Thymus (tissue), 11 donors: ENCODE measurements at regions not wholly inside any gene's neighbourhood (a gene's known extent, or its start where the extent isn't known, plus 50 kb on each side); places are given as distances from the start of the nearest gene placed in this dataset.

Source experiments
- DNase-seq, 9 donors: peaks; one replicate each; pipeline ENCODE4 v3.0.0-alpha.2; 2013; ENCODE audit warnings: low spot score in 9 of 9, low read depth in 6 of 9, missing footprints in 1 of 9
- H3K27ac ChIP-seq, 2 donors: one replicate each; pipeline ENCODE4 v1.5.1; 2013; ENCODE audit warnings: control low read depth in 1 of 2, low read depth in 1 of 2, low read length in 1 of 2, mild to moderate bottlenecking in 1 of 2, moderate library complexity in 1 of 2
- H3K27me3 ChIP-seq, 2 donors: one replicate each; pipeline ENCODE4 v1.5.1; 2013; ENCODE audit warnings: low read length in 1 of 2; ENCODE audit not compliant: control insufficient read depth in 2 of 2, insufficient read depth in 1 of 2
- H3K36me3 ChIP-seq, 2 donors: one replicate each; pipeline ENCODE4 v1.5.1; 2013; ENCODE audit warnings: low read length in 1 of 2, mild to moderate bottlenecking in 1 of 2, moderate library complexity in 1 of 2; ENCODE audit not compliant: control insufficient read depth in 2 of 2, insufficient read depth in 2 of 2
- H3K4me1 ChIP-seq, 2 donors: one replicate each; pipeline ENCODE4 v1.5.1; 2013; ENCODE audit warnings: low read length in 2 of 2; ENCODE audit not compliant: control insufficient read depth in 2 of 2, insufficient read depth in 2 of 2
- H3K4me3 ChIP-seq, 2 donors: one replicate each; pipeline ENCODE4 v1.5.1; 2013; ENCODE audit warnings: low read length in 2 of 2, control low read depth in 1 of 2, mild to moderate bottlenecking in 1 of 2
- H3K9me3 ChIP-seq, 2 donors: one replicate each; pipeline ENCODE4 v1.5.1; 2013; ENCODE audit warnings: low read length in 1 of 2, mild to moderate bottlenecking in 1 of 2; ENCODE audit not compliant: control insufficient read depth in 2 of 2, insufficient read depth in 1 of 2
- WGBS: extraction: QIAGEN DNeasy Blood & Tissue Kit; methylation state at CpG from one replicate; pipeline ENCODE4 v1.1.7; 2013; 5-methylcytosine and 5-hydroxymethylcytosine counted together
- donor health status: healthy.

GRCh38 chr12:98410356-98410755, 105.0 kb upstream of the TMPO start:
- Histone ChIP-seq H3K27me3 (no peaks in the 10 kb centered on the region), H3K9me3 (peaks cover 0 to 7% of the 10 kb centered on the region in 2 donors), H3K4me3 (no peak overlapping the region), H3K4me1 (no peaks in the 10 kb centered on the region), H3K27ac (no peak overlapping the region), H3K36me3 (no peaks in the 10 kb centered on the region)
- no peak for DNase-seq

- H3K27ac ChIP-seq = no peak overlapping the region
- no peaks in the 10 kb centered on the region for H3K4me1 ChIP-seq
- no peaks in the 10 kb centered on the region for H3K36me3 ChIP-seq
- no peaks in the 10 kb centered on the region for H3K9me3 ChIP-seq
- no peak for DNase-seq
- 69% methylated on average over 4 of the region's 4 CpGs for WGBS
- H3K4me3 ChIP-seq = no peak overlapping the region
- no peaks in the 10 kb centered on the region for H3K27me3 ChIP-seq
Observed at GRCh38 chr12:98416845-98417244, 98.5 kb upstream of the TMPO start.

- no peaks in the 10 kb centered on the region for H3K36me3 ChIP-seq
- H3K4me3 ChIP-seq = no peak overlapping the region
- H3K27me3 ChIP-seq = no peaks in the 10 kb centered on the region
- no peak for DNase-seq
- 95% methylated on average over 2 of the region's 2 CpGs for WGBS
- no peaks in the 10 kb centered on the region for H3K4me1 ChIP-seq
- H3K9me3 ChIP-seq = no peaks in the 10 kb centered on the region
- no peak overlapping the region for H3K27ac ChIP-seq
Observed at GRCh38 chr12:98417266-98417665, 98.1 kb upstream of the TMPO start.

GRCh38 chr12:98418357-98419075, 96.9 kb upstream of the TMPO start:
- Histone ChIP-seq H3K4me1 (no peaks in the 10 kb centered on the region), H3K36me3 (no peaks in the 10 kb centered on the region), H3K9me3 (no peaks in the 10 kb centered on the region), H3K27me3 (no peaks in the 10 kb centered on the region), H3K4me3 (no peak overlapping the region), H3K27ac (peak overlapping the region in 1 of 2 donors; percentile 12)
- no peak for DNase-seq
- 69% methylated on average over 7 of the region's 7 CpGs for WGBS

DNA sequence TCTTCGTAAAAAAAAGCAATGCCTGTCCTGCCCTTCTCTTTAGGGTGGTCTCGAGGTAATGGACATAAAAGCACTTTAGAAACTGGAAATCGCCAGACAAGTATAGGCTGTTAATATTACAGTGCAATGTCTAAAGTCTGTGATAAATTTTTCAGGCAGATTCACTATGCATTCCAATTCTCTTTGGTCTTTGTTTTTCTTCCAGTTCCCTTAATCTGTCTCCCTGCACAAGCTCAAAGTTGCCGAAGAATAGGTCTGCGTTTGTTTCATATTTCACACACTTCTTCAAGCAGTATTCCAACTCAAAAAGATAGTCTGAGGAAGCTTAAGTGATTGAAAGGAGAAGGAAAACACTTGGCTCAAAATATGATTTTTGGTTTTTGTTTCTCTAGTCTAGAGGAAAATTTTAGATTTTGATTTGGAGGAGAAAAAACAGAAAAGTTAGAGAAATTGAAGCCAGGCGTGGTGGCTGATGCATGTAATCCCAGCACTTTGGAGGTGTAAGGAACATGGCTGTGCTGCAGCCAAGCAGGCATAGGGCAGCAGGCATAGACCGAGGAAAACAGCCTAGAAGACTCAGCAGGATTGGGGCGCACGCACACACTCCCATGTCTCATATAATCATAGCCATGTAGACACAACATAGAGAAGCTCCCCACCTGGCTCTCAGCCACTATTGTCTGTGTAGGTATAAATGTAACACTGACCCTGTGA, 96.2 kb upstream of the TMPO start:
- Histone ChIP-seq H3K36me3 (no peaks in the 10 kb centered on the region), H3K9me3 (no peaks in the 10 kb centered on the region), H3K4me3 (no peak overlapping the region), H3K4me1 (no peaks in the 10 kb centered on the region), H3K27me3 (no peaks in the 10 kb centered on the region), H3K27ac (no peak overlapping the region)
- no peak for DNase-seq
- 81% methylated on average over 9 of the region's 9 CpGs for WGBS

- Histone ChIP-seq H3K9me3 (no peaks in the 10 kb centered on the region), H3K4me1 (no peaks in the 10 kb centered on the region), H3K36me3 (no peaks in the 10 kb centered on the region), H3K4me3 (no peak overlapping the region), H3K27me3 (no peaks in the 10 kb centered on the region), H3K27ac (no peak overlapping the region)
- WGBS = 92% methylated on average over 16 of the region's 16 CpGs
- DNase-seq = no peak
Observed at GRCh38 chr12:98419795-98420404, 95.5 kb upstream of the TMPO start.

GRCh38 chr12:98420461-98420860, 94.9 kb upstream of the TMPO start:
- no peaks in the 10 kb centered on the region for H3K27me3 ChIP-seq
- no peak overlapping the region for H3K27ac ChIP-seq
- no peak for DNase-seq
- H3K4me1 ChIP-seq = no peaks in the 10 kb centered on the region
- WGBS = 90% methylated on average over 6 of the region's 6 CpGs
- no peaks in the 10 kb centered on the region for H3K9me3 ChIP-seq
- no peak overlapping the region for H3K4me3 ChIP-seq
- no peaks in the 10 kb centered on the region for H3K36me3 ChIP-seq

- H3K27ac ChIP-seq = no peak overlapping the region
- no peak for DNase-seq
- 98% methylated on average over 8 of the region's 8 CpGs for WGBS
Observed at GRCh38 chr12:98421316-98421715, 94.1 kb upstream of the TMPO start.

GRCh38 chr12:98422359-98422758, 93.0 kb upstream of the TMPO start:
- H3K4me1 ChIP-seq = no peaks in the 10 kb centered on the region
- no peaks in the 10 kb centered on the region for H3K9me3 ChIP-seq
- 98% methylated on average over 11 of the region's 11 CpGs for WGBS
- no peak for DNase-seq
- H3K27ac ChIP-seq = no peak overlapping the region
- no peaks in the 10 kb centered on the region for H3K27me3 ChIP-seq
- H3K4me3 ChIP-seq = no peak overlapping the region
- no peaks in the 10 kb centered on the region for H3K36me3 ChIP-seq

More at GRCh38 chr12:98421316-98421715, 94.1 kb upstream of the TMPO start:
- Histone ChIP-seq H3K9me3 (no peaks in the 10 kb centered on the region), H3K4me1 (no peaks in the 10 kb centered on the region), H3K4me3 (no peak overlapping the region), H3K36me3 (no peaks in the 10 kb centered on the region), H3K27me3 (no peaks in the 10 kb centered on the region)
